HEK293 (cell line): ENCODE measurements at regions not wholly inside any gene's neighbourhood (a gene's known extent, or its start where the extent isn't known, plus 50 kb on each side); places are given as distances from the start of the nearest gene placed in this dataset.
A peak's percentile ranks its signal among the peaks of the same experiment; 100 is the strongest.

Experiments
- CTCF ChIA-PET: fragments of 350-600 bp; formaldehyde crosslinking; extraction: SDS; loops from one replicate; lab custom pipeline; 2021; ENCODE audit warnings: antibody characterized with exemption; lab: Yijun Ruan, JAX
- POLR2A ChIA-PET: fragments of 300-600 bp; formaldehyde crosslinking; extraction: SDS; loops from one replicate; lab custom pipeline; 2020; ENCODE audit warnings: antibody characterized with exemption, inconsistent platforms; lab: Yijun Ruan, JAX
- H3K27ac ChIP-seq: fragments of 200-500 bp; sonication (Bioruptor generic); 2 replicates; pipeline ENCODE4 v1.5.1; 2014; ENCODE audit warnings: low read depth, low read length, control low read depth, inconsistent platforms; ENCODE audit errors: extremely low read depth
- H3K36me3 ChIP-seq, 2 experiments: fragments of 200-500 bp in 1 of 2; sonication (Bioruptor generic) in 1 of 2; 1 replicate in 1 of 2; 2 replicates in 1 of 2; pipeline ENCODE4 v1.5.1; 2014 to 2017; ENCODE audit warnings: inconsistent platforms in 2 of 2, low read length in 2 of 2; ENCODE audit not compliant: control insufficient read depth in 2 of 2, insufficient read depth in 1 of 2
- H3K4me1 ChIP-seq: fragments of 200-500 bp; sonication (Bioruptor generic); 2 replicates; pipeline ENCODE4 v1.5.1; 2014; ENCODE audit warnings: mild to moderate bottlenecking, low read length, inconsistent platforms; ENCODE audit not compliant: control insufficient read depth, insufficient read depth
- H3K4me3 ChIP-seq: 2 replicates; pipeline ENCODE4 v1.5.1; 2011; ENCODE audit warnings: low read depth, mild to moderate bottlenecking, control low read depth, low read length, moderate library complexity
- H3K9me3 ChIP-seq: fragments of 200-500 bp; sonication (Bioruptor generic); 2 replicates; pipeline ENCODE4 v1.5.1; 2014; ENCODE audit warnings: low read depth, low read length, inconsistent platforms; ENCODE audit not compliant: control insufficient read depth, insufficient read depth
- HOXC10 ChIP-seq: sonication (generic); formaldehyde crosslinking; IDR thresholded peaks from 2 replicates; pipeline ENCODE4 v1.8.1; 2023; ENCODE audit warnings: mild to moderate bottlenecking, missing genetic modification reagents
- KLF10 ChIP-seq: fragments of 450-650 bp; IDR thresholded peaks from 2 replicates; pipeline ENCODE4 v1.5.1; 2018; ENCODE audit warnings: missing biosample characterization, mild to moderate bottlenecking, missing genetic modification characterization
- PRDM1 ChIP-seq: fragments of 450-650 bp; formaldehyde crosslinking; IDR thresholded peaks from 2 replicates; pipeline ENCODE4; 2016; ENCODE audit warnings: missing biosample characterization, missing genetic modification characterization
- SCRT2 ChIP-seq: fragments of 450-650 bp; formaldehyde crosslinking; IDR thresholded peaks from 2 replicates; pipeline ENCODE4 v1.5.1; 2016; ENCODE audit warnings: missing biosample characterization, missing genetic modification characterization
- ZBTB20 ChIP-seq: fragments of 450-650 bp; formaldehyde crosslinking; IDR thresholded peaks from 2 replicates; pipeline ENCODE4 v1.5.1; 2016; ENCODE audit warnings: missing biosample characterization, missing genetic modification characterization
- ZBTB8A ChIP-seq: fragments of 450-650 bp; formaldehyde crosslinking; IDR thresholded peaks from 2 replicates; pipeline ENCODE4 v1.5.1; 2016; ENCODE audit warnings: missing biosample characterization, missing genetic modification characterization
- ZEB2 ChIP-seq: fragments of 450-650 bp; formaldehyde crosslinking; IDR thresholded peaks from 2 replicates; pipeline ENCODE4 v1.5.1; 2016; ENCODE audit warnings: missing biosample characterization, missing genetic modification characterization
- ZFP3 ChIP-seq: fragments of 450-650 bp; formaldehyde crosslinking; IDR thresholded peaks from 2 replicates; pipeline ENCODE4 v1.5.1; 2016; ENCODE audit warnings: low read depth, missing biosample characterization, missing genetic modification characterization
- ZNF138 ChIP-seq: fragments of 450-650 bp; formaldehyde crosslinking; IDR thresholded peaks from 2 replicates; pipeline ENCODE4 v1.5.1; 2016; ENCODE audit warnings: missing biosample characterization, missing genetic modification characterization, borderline replicate concordance
- ZNF140 ChIP-seq: fragments of 450-650 bp; formaldehyde crosslinking; IDR thresholded peaks from 2 replicates; pipeline ENCODE4 v1.5.1; 2016; ENCODE audit warnings: missing biosample characterization, missing genetic modification characterization
- ZNF239 ChIP-seq: fragments of 450-650 bp; formaldehyde crosslinking; IDR thresholded peaks from 2 replicates; pipeline ENCODE4 v1.5.1; 2016; ENCODE audit warnings: missing biosample characterization, missing genetic modification characterization
- ZNF423 ChIP-seq: fragments of 450-650 bp; formaldehyde crosslinking; IDR thresholded peaks from 2 replicates; pipeline ENCODE4 v1.5.1; 2016; ENCODE audit warnings: missing biosample characterization, missing genetic modification characterization
- ZNF558 ChIP-seq: fragments of 450-650 bp; formaldehyde crosslinking; IDR thresholded peaks from 2 replicates; pipeline ENCODE4 v1.5.1; 2016; ENCODE audit warnings: missing biosample characterization, missing genetic modification characterization
- ZNF629 ChIP-seq: fragments of 450-650 bp; formaldehyde crosslinking; IDR thresholded peaks from 2 replicates; pipeline ENCODE4 v1.5.1; 2017; ENCODE audit warnings: missing biosample characterization, missing genetic modification characterization
- ZNF837 ChIP-seq: fragments of 450-650 bp; formaldehyde crosslinking; IDR thresholded peaks from 2 replicates; pipeline ENCODE4 v1.5.1; 2016; ENCODE audit warnings: missing biosample characterization, missing genetic modification characterization
- ZNF843 ChIP-seq: fragments of 450-650 bp; formaldehyde crosslinking; IDR thresholded peaks from 2 replicates; pipeline ENCODE4 v1.5.1; 2016; ENCODE audit warnings: missing biosample characterization, missing genetic modification characterization
- TF ChIP-seq, protein P1 (sequence below): fragments of 450-650 bp; formaldehyde crosslinking; conservative IDR thresholded peaks from 2 replicates; pipeline ENCODE4 v1.5.1; 2016; ENCODE audit warnings: low read depth, missing biosample characterization, missing genetic modification characterization

DNA sequence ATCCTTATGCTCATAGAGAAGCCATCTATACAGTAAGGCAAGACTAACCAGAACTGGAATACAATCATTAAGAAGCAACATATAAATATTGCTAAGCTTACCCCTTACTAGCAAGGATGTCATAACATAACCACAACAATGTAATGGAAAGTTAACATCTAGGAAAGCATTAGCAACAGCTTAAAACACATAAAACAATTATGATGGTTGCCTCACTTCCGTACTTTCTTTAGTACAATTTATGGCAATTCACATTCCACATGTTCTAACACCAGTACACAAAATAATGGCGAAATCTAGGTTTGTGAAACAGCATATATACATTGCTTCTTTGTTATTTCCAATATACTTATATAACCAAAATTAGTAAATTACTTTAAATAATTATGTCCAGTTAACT is 195.0 kb downstream of the AHR start:
- CTCF ChIA-PET, result interaction anchor here (1.2 kb wide), 1 partner anchor 511 kb away, joined by 3 read pairs; no protein-coding TSS in a partner anchor
- no peak for TF ChIP-seq ZBTB8A (tag by site-specific recombination)
- no peak for TF ChIP-seq ZNF837
- no peak for TF ChIP-seq ZNF239 (tag by site-specific recombination)
- Histone ChIP-seq H3K4me3 (no peak overlapping the region), H3K27ac (no peak overlapping the region), H3K9me3 (no peaks in the 10 kb centered on the region), H3K4me1 (peaks cover 6% of the 10 kb centered on the region), H3K36me3 (no peaks in the 10 kb centered on the region)
- POLR2A ChIA-PET, result no interaction called here

DNA sequence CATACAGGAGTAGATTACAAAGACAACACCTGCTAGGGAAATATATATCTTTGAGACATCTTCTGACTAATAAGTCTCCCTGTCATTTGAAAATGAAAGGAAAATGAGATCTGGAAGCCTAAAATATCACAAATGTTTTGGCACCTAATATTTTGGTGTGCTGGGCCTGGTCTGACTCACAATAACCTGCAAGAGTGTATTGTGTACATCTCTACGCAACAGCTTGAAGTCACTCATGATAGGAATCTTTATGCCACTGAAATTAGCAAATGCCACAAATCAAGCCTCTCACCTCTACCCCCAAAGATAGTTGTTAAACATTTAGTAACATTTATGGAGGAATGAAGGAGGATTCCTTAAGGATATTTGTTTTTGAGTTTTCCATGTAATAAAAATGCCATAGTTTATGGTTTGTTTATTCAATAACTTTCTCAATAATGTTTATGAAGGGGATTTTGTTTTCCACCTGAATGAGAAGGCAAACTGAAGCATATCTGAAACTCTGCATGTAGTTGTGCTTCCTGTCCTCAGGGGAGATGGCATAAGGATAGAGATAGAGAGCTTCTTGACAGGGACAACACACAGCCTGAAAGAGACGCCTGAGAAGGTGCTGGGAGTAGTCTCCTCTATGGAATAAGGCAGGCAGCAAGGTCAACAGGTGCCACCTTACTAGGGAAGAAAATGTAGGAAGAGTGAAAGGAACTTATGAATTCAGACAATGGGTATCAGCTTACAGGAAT is 197.4 kb downstream of the AHR start:
- CTCF ChIA-PET, result no interaction called here
- Histone ChIP-seq H3K36me3 (no peaks in the 10 kb centered on the region), H3K27ac (no peak overlapping the region), H3K4me1 (peaks cover 6% of the 10 kb centered on the region), H3K4me3 (no peak overlapping the region), H3K9me3 (no peaks in the 10 kb centered on the region)
- TF ChIP-seq SCRT2 (tag by site-specific recombination), result peak; percentile 57
- TF ChIP-seq ZBTB20 (tag by site-specific recombination), result no peak
- POLR2A ChIA-PET, result no interaction called here

DNA sequence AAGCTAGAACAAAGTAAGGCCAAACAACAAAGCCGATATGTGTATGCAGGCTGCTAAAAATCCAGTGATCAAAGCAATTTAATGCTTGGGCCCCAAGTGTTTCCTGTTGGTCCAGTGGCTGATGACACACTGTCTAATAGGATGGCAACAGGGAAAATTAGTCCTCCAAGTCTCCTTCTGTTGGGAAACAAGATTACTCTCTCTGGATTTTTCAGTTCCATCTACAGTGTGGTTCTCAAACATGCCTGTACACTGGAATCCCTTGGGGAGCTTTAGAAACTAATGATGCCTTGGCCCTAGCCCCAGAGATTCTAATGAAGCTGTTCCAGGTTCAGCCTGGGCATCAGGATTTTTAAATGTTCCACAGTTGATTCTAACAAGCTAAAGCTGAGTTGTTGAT is 198.7 kb downstream of the AHR start:
- POLR2A ChIA-PET, result no interaction called here
- Histone ChIP-seq H3K27ac (no peak overlapping the region), H3K4me1 (peaks cover 6% of the 10 kb centered on the region), H3K36me3 (no peaks in the 10 kb centered on the region), H3K4me3 (no peak overlapping the region), H3K9me3 (no peaks in the 10 kb centered on the region)
- CTCF ChIA-PET, result no interaction called here
- no peak for TF ChIP-seq ZNF138 (tag by site-specific recombination)
- TF ChIP-seq ZNF423 (tag by site-specific recombination), result no peak
- no peak for TF ChIP-seq PRDM1 (tag by site-specific recombination)
- TF ChIP-seq ZNF558 (tag by site-specific recombination), result no peak
- TF ChIP-seq KLF10 (tag by site-specific recombination), result no peak
- TF ChIP-seq ZNF140 (tag by site-specific recombination), result no peak
- TF ChIP-seq ZNF843 (tag by site-specific recombination), result no peak
- TF ChIP-seq ZEB2 (tag by site-specific recombination), result no peak
- TF ChIP-seq ZFP3, result no peak
- TF ChIP-seq HOXC10, result no peak
- TF ChIP-seq, protein P1, sequence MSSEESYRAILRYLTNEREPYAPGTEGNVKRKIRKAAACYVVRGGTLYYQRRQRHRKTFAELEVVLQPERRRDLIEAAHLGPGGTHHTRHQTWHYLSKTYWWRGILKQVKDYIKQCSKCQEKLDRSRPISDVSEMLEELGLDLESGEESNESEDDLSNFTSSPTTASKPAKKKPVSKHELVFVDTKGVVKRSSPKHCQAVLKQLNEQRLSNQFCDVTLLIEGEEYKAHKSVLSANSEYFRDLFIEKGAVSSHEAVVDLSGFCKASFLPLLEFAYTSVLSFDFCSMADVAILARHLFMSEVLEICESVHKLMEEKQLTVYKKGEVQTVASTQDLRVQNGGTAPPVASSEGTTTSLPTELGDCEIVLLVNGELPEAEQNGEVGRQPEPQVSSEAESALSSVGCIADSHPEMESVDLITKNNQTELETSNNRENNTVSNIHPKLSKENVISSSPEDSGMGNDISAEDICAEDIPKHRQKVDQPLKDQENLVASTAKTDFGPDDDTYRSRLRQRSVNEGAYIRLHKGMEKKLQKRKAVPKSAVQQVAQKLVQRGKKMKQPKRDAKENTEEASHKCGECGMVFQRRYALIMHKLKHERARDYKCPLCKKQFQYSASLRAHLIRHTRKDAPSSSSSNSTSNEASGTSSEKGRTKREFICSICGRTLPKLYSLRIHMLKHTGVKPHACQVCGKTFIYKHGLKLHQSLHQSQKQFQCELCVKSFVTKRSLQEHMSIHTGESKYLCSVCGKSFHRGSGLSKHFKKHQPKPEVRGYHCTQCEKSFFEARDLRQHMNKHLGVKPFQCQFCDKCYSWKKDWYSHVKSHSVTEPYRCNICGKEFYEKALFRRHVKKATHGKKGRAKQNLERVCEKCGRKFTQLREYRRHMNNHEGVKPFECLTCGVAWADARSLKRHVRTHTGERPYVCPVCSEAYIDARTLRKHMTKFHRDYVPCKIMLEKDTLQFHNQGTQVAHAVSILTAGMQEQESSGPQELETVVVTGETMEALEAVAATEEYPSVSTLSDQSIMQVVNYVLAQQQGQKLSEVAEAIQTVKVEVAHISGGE (tag by site-specific recombination), result no peak
- TF ChIP-seq ZNF629 (tag by site-specific recombination), result no peak
